Fibroblast of mammary gland (primary cell): ENCODE measurements at regions not wholly inside any gene's neighbourhood (a gene's known extent, or its start where the extent isn't known, plus 50 kb on each side); places are given as distances from the start of the nearest gene placed in this dataset.

Experiments used
- DNase-seq: peaks from one replicate; pipeline ENCODE4 v3.0.0-alpha.2; 2010; ENCODE audit warnings: low read depth
- H3K4me3 ChIP-seq: 2 replicates; pipeline ENCODE4 v1.5.1; 2011; ENCODE audit warnings: low read depth, mild to moderate bottlenecking, low read length, moderate library complexity; ENCODE audit not compliant: control insufficient read depth
- CTCF ChIP-seq: conservative IDR thresholded peaks from 2 replicates; pipeline ENCODE4 v1.5.1; 2011; ENCODE audit warnings: low read depth, low read length, inconsistent platforms; ENCODE audit not compliant: control insufficient read depth, insufficient read depth

- no peak for TF ChIP-seq CTCF
- no peak overlapping the region for H3K4me3 ChIP-seq
- no peak for DNase-seq
Measured at GRCh38 chr4:23322732-23323131, 567.1 kb downstream of the PPARGC1A start.

DNA sequence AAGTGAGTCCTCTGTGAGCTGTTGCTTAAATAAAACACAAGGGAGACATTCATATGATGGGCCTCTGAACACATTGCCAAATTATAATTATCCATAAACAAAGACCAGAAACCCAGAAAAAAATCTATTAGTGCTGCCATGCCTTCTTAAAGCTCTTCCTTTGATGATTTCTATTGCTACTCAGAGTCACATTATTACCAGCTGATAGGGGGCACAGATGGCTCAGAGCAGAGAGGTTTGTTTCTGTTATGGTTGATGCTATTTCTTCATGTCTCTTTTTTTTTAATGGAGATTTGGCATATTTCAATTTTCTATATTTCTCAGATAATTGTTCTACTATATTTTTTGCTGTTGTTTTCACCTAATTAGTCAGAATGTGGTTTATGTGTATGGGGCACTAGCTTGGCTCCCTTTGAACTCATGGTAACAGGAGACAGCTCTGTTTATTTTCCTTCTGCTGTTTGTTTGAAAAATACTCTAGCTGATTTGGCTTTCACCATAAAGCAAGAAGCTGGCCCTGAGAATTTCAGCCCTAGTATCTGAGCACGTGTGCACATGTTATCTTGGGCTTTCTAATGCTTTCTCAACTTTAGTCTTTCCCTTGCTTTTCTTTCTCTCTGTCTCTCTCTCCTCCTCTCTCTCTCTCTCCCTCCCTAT is 568.8 kb downstream of the PPARGC1A start:
- no peak for DNase-seq
- no peak for TF ChIP-seq CTCF
- H3K4me3 ChIP-seq, result no peak overlapping the region

DNA sequence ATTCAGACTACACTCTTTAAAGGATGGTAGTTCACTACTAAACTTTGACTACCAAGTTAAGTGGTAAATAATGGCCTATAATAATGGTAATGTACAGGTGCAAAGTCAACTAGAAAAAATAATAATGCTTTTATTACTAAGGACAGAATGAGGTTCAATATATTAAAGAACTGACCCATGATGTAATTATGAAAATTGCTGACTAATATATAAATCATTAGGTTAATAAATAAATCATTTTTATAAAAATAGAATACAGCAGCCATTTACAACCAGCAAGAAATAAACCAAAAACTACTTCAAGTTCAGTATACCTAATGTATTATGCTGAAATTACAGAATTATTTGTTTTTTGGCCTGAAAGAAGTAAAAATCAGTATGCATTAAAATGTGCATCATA is 577.2 kb downstream of the PPARGC1A start:
- DNase-seq, result no peak
- no peak for TF ChIP-seq CTCF
- H3K4me3 ChIP-seq, result no peak overlapping the region

- H3K4me3 ChIP-seq, result no peak overlapping the region
- TF ChIP-seq CTCF, result no peak
- DNase-seq, result no peak
Measured at GRCh38 chr4:23311983-23312382, 577.9 kb downstream of the PPARGC1A start.

DNA sequence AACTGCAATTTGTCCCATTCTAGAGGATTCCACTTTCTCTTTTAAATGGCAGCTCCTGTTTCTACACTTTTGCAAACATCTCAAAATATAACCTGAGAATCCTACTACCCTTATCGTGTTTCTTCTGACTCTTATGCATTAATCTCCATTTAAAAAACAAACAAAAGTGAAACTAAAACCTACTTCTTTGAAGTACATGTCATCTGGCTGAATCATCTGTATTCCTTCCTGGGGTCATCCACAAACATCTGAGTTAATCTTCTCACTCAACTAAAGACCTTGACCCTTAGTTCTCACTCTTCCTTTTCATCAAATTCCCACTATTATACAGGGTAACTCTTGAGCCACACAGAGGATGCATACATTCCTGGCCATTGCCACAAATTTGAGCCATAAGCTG is 584.8 kb downstream of the PPARGC1A start:
- H3K4me3 ChIP-seq, result no peak overlapping the region
- no peak for TF ChIP-seq CTCF
- peak; percentile 0 for DNase-seq

GRCh38 chr4:23298371-23298770 is 591.5 kb downstream of the PPARGC1A start:
- no peak for DNase-seq
- H3K4me3 ChIP-seq, result no peak overlapping the region
- TF ChIP-seq CTCF, result no peak

- DNase-seq, result no peak
- TF ChIP-seq CTCF, result no peak
- no peak overlapping the region for H3K4me3 ChIP-seq
Measured at GRCh38 chr4:23297327-23297726, 592.5 kb downstream of the PPARGC1A start.
